ENCODE measurements at regions not wholly inside any gene's neighbourhood (a gene's known extent, or its start where the extent isn't known, plus 50 kb on each side); places are given as distances from the start of the nearest gene placed in this dataset.

- H3K4me1 Mint-ChIP-seq (ENCODE audit: low read depth): no peaks in the 10 kb centered on the region
- H3K27ac Mint-ChIP-seq: no peak overlapping the region
- TF ChIP-seq, protein P1, sequence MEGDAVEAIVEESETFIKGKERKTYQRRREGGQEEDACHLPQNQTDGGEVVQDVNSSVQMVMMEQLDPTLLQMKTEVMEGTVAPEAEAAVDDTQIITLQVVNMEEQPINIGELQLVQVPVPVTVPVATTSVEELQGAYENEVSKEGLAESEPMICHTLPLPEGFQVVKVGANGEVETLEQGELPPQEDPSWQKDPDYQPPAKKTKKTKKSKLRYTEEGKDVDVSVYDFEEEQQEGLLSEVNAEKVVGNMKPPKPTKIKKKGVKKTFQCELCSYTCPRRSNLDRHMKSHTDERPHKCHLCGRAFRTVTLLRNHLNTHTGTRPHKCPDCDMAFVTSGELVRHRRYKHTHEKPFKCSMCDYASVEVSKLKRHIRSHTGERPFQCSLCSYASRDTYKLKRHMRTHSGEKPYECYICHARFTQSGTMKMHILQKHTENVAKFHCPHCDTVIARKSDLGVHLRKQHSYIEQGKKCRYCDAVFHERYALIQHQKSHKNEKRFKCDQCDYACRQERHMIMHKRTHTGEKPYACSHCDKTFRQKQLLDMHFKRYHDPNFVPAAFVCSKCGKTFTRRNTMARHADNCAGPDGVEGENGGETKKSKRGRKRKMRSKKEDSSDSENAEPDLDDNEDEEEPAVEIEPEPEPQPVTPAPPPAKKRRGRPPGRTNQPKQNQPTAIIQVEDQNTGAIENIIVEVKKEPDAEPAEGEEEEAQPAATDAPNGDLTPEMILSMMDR (IDR thresholded peaks at IDR 0.05): no peak
- no peaks in the 10 kb centered on the region for H3K36me3 Mint-ChIP-seq (ENCODE audit: low read depth)
- H3K4me3 Mint-ChIP-seq: no peak overlapping the region
- no peaks in the 10 kb centered on the region; the same call in 1 of the 2 replicates for H3K9me3 Mint-ChIP-seq
- no peak for DNase-seq
- H3K27me3 Mint-ChIP-seq (ENCODE audit: insufficient read depth): no peaks in the 10 kb centered on the region; the same call in 1 of the 2 replicates
These were observed 745.9 kb upstream of the CDH9 start for GRCh38 chr5:27784317-27784716.

- Mint-ChIP-seq H3K27ac (no peak overlapping the region), H3K36me3 (ENCODE audit: low read depth) (no peaks in the 10 kb centered on the region), H3K4me1 (ENCODE audit: low read depth) (no peaks in the 10 kb centered on the region), H3K4me3 (no peak overlapping the region), H3K27me3 (ENCODE audit: insufficient read depth) (no peaks in the 10 kb centered on the region), H3K9me3 (peaks cover 4% of the 10 kb centered on the region)
- no peak for DNase-seq
- TF ChIP-seq, protein P1 (IDR thresholded peaks at IDR 0.05): no peak
These were observed 739.7 kb upstream of the CDH9 start for GRCh38 chr5:27778121-27778520.

DNA sequence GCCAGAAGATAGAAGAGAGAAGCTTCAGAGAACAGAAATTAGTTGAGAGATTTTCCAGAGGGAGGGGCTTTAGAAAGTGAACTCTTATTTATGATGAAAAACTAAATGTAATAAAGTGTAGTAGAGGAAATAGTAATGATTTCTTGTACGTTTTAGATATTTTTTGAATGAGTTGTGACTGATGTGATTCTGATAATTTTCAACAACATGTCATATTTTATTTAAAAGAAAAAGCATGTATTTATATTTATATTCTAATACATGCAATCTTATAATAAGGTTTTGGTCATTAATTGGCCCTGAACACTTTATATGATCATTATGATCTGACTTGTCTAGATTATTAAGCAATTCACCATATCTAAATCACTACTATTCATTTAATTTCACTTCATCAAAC lies 735.2 kb upstream of the CDH9 start:
- no peaks in the 10 kb centered on the region for H3K4me1 Mint-ChIP-seq (ENCODE audit: low read depth)
- no peaks in the 10 kb centered on the region for H3K36me3 Mint-ChIP-seq (ENCODE audit: low read depth)
- TF ChIP-seq, protein P1 (IDR thresholded peaks at IDR 0.05): no peak
- H3K9me3 Mint-ChIP-seq: peaks cover 4% of the 10 kb centered on the region
- no peak overlapping the region for H3K4me3 Mint-ChIP-seq
- DNase-seq: no peak
- no peak overlapping the region for H3K27ac Mint-ChIP-seq
- no peaks in the 10 kb centered on the region for H3K27me3 Mint-ChIP-seq (ENCODE audit: insufficient read depth)

GRCh38 chr5:27773166-27773565 lies 734.8 kb upstream of the CDH9 start:
- H3K36me3 Mint-ChIP-seq (ENCODE audit: low read depth): no peaks in the 10 kb centered on the region
- peaks cover 4% of the 10 kb centered on the region for H3K9me3 Mint-ChIP-seq
- no peak overlapping the region for H3K4me3 Mint-ChIP-seq
- H3K4me1 Mint-ChIP-seq (ENCODE audit: low read depth): no peaks in the 10 kb centered on the region
- DNase-seq: no peak
- TF ChIP-seq, protein P1 (IDR thresholded peaks at IDR 0.05): no peak
- no peak overlapping the region for H3K27ac Mint-ChIP-seq
- H3K27me3 Mint-ChIP-seq (ENCODE audit: insufficient read depth): no peaks in the 10 kb centered on the region

GRCh38 chr5:27769748-27770402 lies 731.5 kb upstream of the CDH9 start:
- no peaks in the 10 kb centered on the region; the same call in 1 of the 2 replicates for H3K9me3 Mint-ChIP-seq
- no peaks in the 10 kb centered on the region for H3K27me3 Mint-ChIP-seq (ENCODE audit: insufficient read depth)
- no peak for DNase-seq
- TF ChIP-seq, protein P1 (IDR thresholded peaks at IDR 0.05): no peak
- H3K27ac Mint-ChIP-seq: no peak overlapping the region
- no peaks in the 10 kb centered on the region for H3K4me1 Mint-ChIP-seq (ENCODE audit: low read depth)
- no peak overlapping the region for H3K4me3 Mint-ChIP-seq
- no peaks in the 10 kb centered on the region for H3K36me3 Mint-ChIP-seq (ENCODE audit: low read depth)
